K562 (cell line): ENCODE measurements at regions not wholly inside any gene's neighbourhood (a gene's known extent, or its start where the extent isn't known, plus 50 kb on each side); places are given as distances from the start of the nearest gene placed in this dataset.

ENCODE experiments used
- ATAC-seq: fragments of 200-7000 bp; cut with Tn5 transposase; 3 replicates; pipeline ENCODE4 v1.9.1; 2020; ENCODE audit warnings: moderate library complexity
- BruUV-seq: library from RNA; stranded (reverse); fragments of 400-500 nt; replicated peaks from 2 replicates; lab custom pipeline; 2021; lab: Mats Ljungman, UMichigan
- CTCF ChIA-PET: fragments of 300-600 bp; formaldehyde crosslinking; extraction: SDS; loops from one replicate; lab custom pipeline; 2021; ENCODE audit warnings: low intra/inter-chr PET ratio; lab: Yijun Ruan, JAX
- POLR2A ChIA-PET: fragments of 300-600, 350-650 bp; sonication (Branson Sonifier 250); formaldehyde crosslinking; extraction: SDS; loops from one replicate; lab custom pipeline; 2021; ENCODE audit warnings: antibody characterized with exemption, inconsistent platforms; lab: Yijun Ruan, JAX
- DNase-seq, 4 experiments: peaks; one replicate each; pipeline versions ENCODE4 v3.0.0 to v3.0.0-alpha.2; 2011 to 2018; ENCODE audit warnings: low spot score in 3 of 4, mixed read lengths in 3 of 4; ENCODE audit errors: extremely low read depth in 1 of 4
- FAIRE-seq: peaks from 2 replicates; lab custom pipeline; 2011; peaks lifted over from hg19 to GRCh38; lab: Jason Lieb, UNC
- H2AFZ ChIP-seq: 2 replicates; pipeline ENCODE4 v1.6.0; 2011; ENCODE audit warnings: low read depth, low read length, control low read depth, inconsistent platforms
- H3K27ac ChIP-seq: fragments of 200-600 bp; 3 replicates; pipeline ENCODE4 v1.8.0; 2011; ENCODE audit warnings: low read depth, mild to moderate bottlenecking, control low read depth, inconsistent platforms, low read length, moderate library complexity, mixed read lengths; ENCODE audit errors: extremely low read depth
- H3K27me3 ChIP-seq, 2 experiments: fragments of 300-600 bp in 1 of 2; 2 replicates in 1 of 2; 3 replicates in 1 of 2; pipeline versions ENCODE4 v1.6.0 to v1.8.0; 2011; ENCODE audit warnings: inconsistent platforms in 2 of 2, low read length in 2 of 2, mild to moderate bottlenecking in 1 of 2, mixed read lengths in 1 of 2, moderate library complexity in 1 of 2; ENCODE audit not compliant: control insufficient read depth in 2 of 2, insufficient read depth in 2 of 2
- H3K36me3 ChIP-seq: fragments of 300-600 bp; 3 replicates; pipeline ENCODE4 v1.8.0; 2011; ENCODE audit warnings: mild to moderate bottlenecking, low read length, inconsistent platforms; ENCODE audit not compliant: control insufficient read depth, insufficient read depth
- H3K4me1 ChIP-seq, 2 experiments: fragments of 200-600 bp in 1 of 2; replicated peaks in 1 of 2; 2 replicates in 1 of 2; 3 replicates in 1 of 2; pipeline versions ENCODE4 v1.5.1 to v1.8.0; 2011; ENCODE audit warnings: inconsistent platforms in 2 of 2, low read length in 2 of 2, mild to moderate bottlenecking in 1 of 2, mixed read lengths in 1 of 2, moderate library complexity in 1 of 2; ENCODE audit not compliant: control insufficient read depth in 2 of 2, insufficient read depth in 2 of 2
- H3K4me2 ChIP-seq: 2 replicates; pipeline ENCODE4 v1.6.1; 2011; ENCODE audit warnings: low read length, control low read depth, inconsistent platforms, mixed read lengths; ENCODE audit not compliant: insufficient read depth
- H3K4me3 ChIP-seq: fragments of 200-600 bp; sonication (generic), shearing (Covaris generic); 2 replicates; pipeline ENCODE4 v1.5.1; 2016; ENCODE audit warnings: control low read depth, inconsistent platforms
- H3K79me2 ChIP-seq: fragments of 200-600 bp; 3 replicates; pipeline ENCODE4 v1.8.0; 2011; ENCODE audit warnings: low read length, inconsistent platforms; ENCODE audit not compliant: control insufficient read depth, insufficient read depth
- H3K9ac ChIP-seq, 2 experiments: 2 replicates each; pipeline versions ENCODE4 v1.6.0 to v1.6.1; 2011; ENCODE audit warnings: low read depth in 2 of 2, low read length in 2 of 2, control low read depth in 1 of 2, inconsistent platforms in 1 of 2, mild to moderate bottlenecking in 1 of 2, mixed read lengths in 1 of 2; ENCODE audit not compliant: insufficient read depth in 1 of 2
- H3K9me1 ChIP-seq: one replicate; pipeline ENCODE4 v1.6.0; 2011; ENCODE audit warnings: inconsistent platforms, mild to moderate bottlenecking, low read length, moderate library complexity; ENCODE audit not compliant: control insufficient read depth, insufficient read depth
- H3K9me3 ChIP-seq: replicated peaks from 2 replicates; pipeline ENCODE4 v1.5.1; 2011; ENCODE audit warnings: low read depth, low read length, inconsistent platforms; ENCODE audit not compliant: control insufficient read depth, insufficient read depth
- H4K20me1 ChIP-seq: replicated peaks from 2 replicates; pipeline ENCODE4 v1.6.1; 2011; ENCODE audit warnings: low read length, inconsistent platforms, mixed read lengths; ENCODE audit not compliant: control insufficient read depth, insufficient read depth
- GTF2A2 ChIP-seq: IDR thresholded peaks from 2 replicates; pipeline ENCODE4 v1.6.1; 2016; ENCODE audit warnings: mild to moderate bottlenecking, missing genetic modification characterization, missing compliant biosample characterization
- NFATC3 ChIP-seq: fragments of 450-650 bp; IDR thresholded peaks from 2 replicates; pipeline ENCODE4 v1.6.1; 2017; ENCODE audit warnings: mild to moderate bottlenecking
- NFE2 ChIP-seq: IDR thresholded peaks from 2 replicates; pipeline ENCODE4 v1.6.1; 2014; ENCODE audit warnings: antibody characterized with exemption, low read depth
- SRSF1 ChIP-seq: fragments of 200-400 bp; formaldehyde crosslinking; IDR thresholded peaks from 2 replicates; pipeline ENCODE4 v1.6.1; 2017; ENCODE audit warnings: mild to moderate bottlenecking, low read depth, low read length, moderate library complexity
- TEAD2 ChIP-seq: fragments of 450-650 bp; IDR thresholded peaks from 2 replicates; pipeline ENCODE4 v1.6.1; 2016; ENCODE audit warnings: missing genetic modification characterization, control low read depth, missing compliant biosample characterization
- THRAP3 ChIP-seq: fragments of 450-650 bp; IDR thresholded peaks from 2 replicates; pipeline ENCODE4 v1.6.1; 2016; ENCODE audit warnings: mild to moderate bottlenecking, inconsistent platforms, borderline replicate concordance
- ZKSCAN8 ChIP-seq: fragments of 200-800 bp; sonication (Bioruptor generic); IDR thresholded peaks from 2 replicates; pipeline ENCODE4 v1.6.1; 2016; ENCODE audit warnings: missing genetic modification characterization, missing compliant biosample characterization
- ZNF133 ChIP-seq: fragments of 250-450 bp; sonication (Bioruptor Pico); IDR thresholded peaks from 2 replicates; pipeline ENCODE4 v1.4.0; 2020; ENCODE audit warnings: mild to moderate bottlenecking
- ZNF174 ChIP-seq: fragments of 250-450 bp; sonication (Bioruptor Pico); IDR thresholded peaks from 2 replicates; pipeline ENCODE4 v1.4.0; 2020; ENCODE audit warnings: mild to moderate bottlenecking
- ZNF75A ChIP-seq: fragments of 450-650 bp; formaldehyde crosslinking; IDR thresholded peaks from 2 replicates; pipeline ENCODE4 v1.4.0; 2020; ENCODE audit warnings: mild to moderate bottlenecking
- WGBS: fragments of 100-300 bp; shearing (Covaris generic); methylation state at CpG from one replicate; pipeline ENCODE4 v1.1.6; 2016; ENCODE audit warnings: low coverage, mixed read lengths; ENCODE audit not compliant: insufficient coverage; ENCODE audit errors: missing lambda C conversion rate; 5-methylcytosine and 5-hydroxymethylcytosine counted together
- in situ Hi-C: fragments of 300-500 bp; cut with MboI; formaldehyde crosslinking; loops from 4 replicates; pipeline ENCODE4 v1.15.0; 2018; ENCODE audit warnings: inconsistent platforms, mixed read lengths
- intact Hi-C: fragments of 100-400 bp; cut with micrococcal nuclease; formaldehyde crosslinking; loops from 2 replicates; pipeline ENCODE4 v1.14.2; 2022
- TF ChIP-seq, protein P1 (sequence below): fragments of 450-650 bp; IDR thresholded peaks from 2 replicates; pipeline ENCODE4 v1.6.1; 2017; ENCODE audit warnings: mild to moderate bottlenecking, moderate library complexity
- TF ChIP-seq, protein P2 (sequence below): fragments of 250-450 bp; sonication (Bioruptor Pico); IDR thresholded peaks from 2 replicates; pipeline ENCODE4 v1.8.0; 2021; ENCODE audit warnings: mild to moderate bottlenecking, moderate library complexity
- TF ChIP-seq, protein P3 (sequence below): sonication (generic); IDR thresholded peaks from 2 replicates; pipeline ENCODE4 v1.6.1; 2016
- TF ChIP-seq, protein P4 (sequence below): sonication (generic); formaldehyde crosslinking; IDR thresholded peaks from 2 replicates; pipeline ENCODE4 v1.8.1; 2023; ENCODE audit warnings: mild to moderate bottlenecking, missing genetic modification reagents
- TF ChIP-seq, protein P5 (sequence below), 2 experiments: fragments of 450-650 bp; IDR thresholded peaks; 2 replicates each; pipeline ENCODE4 v1.6.1; 2016
- TF ChIP-seq, protein P6 (sequence below): fragments of 450-650 bp; conservative IDR thresholded peaks from 2 replicates; pipeline ENCODE4 v1.6.1; 2016; ENCODE audit warnings: missing genetic modification characterization, low read depth, mild to moderate bottlenecking, control low read depth, missing compliant biosample characterization

DNA sequence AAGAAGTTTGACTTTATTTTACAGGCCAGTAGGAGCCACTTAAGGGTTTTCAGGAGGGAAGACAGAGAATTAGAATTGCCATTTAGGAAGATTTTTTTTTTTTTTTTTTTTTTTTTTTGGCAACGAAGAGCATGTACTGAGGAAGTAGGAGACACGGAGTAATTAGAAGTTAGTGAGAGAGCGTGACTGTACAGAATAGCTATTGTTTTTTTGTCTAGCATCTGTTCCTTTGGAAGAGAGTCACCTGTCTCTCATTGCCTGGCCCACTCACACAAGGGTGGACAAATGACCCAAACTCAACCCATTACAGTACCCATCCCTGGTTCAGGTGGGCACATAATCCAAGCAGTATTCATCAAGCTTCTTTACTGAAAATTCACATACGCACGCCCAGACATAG lies 166.7 kb downstream of the LACC1 start:
- no peak for ATAC-seq
- H3K9me1 ChIP-seq: no peaks in the 10 kb centered on the region
- 0% methylated on average over 2 of the region's 5 CpGs for WGBS
- H2AFZ ChIP-seq: no peak overlapping the region
- no peak overlapping the region for H3K4me2 ChIP-seq
- H3K27ac ChIP-seq: no peak overlapping the region
- no peaks in the 10 kb centered on the region for H3K9me3 ChIP-seq
- no peak for FAIRE-seq
- in situ Hi-C loops (loop anchor here (25.0 kb wide), 1 partner anchor 416 kb away; no protein-coding TSS in a partner anchor), intact Hi-C loops (no loop called here)
- H4K20me1 ChIP-seq: no peaks in the 10 kb centered on the region
- H3K36me3 ChIP-seq: no peaks in the 10 kb centered on the region
- H3K4me1 ChIP-seq: no peaks in the 10 kb centered on the region
- H3K9ac ChIP-seq: no peak overlapping the region
- TF ChIP-seq, protein P1, sequence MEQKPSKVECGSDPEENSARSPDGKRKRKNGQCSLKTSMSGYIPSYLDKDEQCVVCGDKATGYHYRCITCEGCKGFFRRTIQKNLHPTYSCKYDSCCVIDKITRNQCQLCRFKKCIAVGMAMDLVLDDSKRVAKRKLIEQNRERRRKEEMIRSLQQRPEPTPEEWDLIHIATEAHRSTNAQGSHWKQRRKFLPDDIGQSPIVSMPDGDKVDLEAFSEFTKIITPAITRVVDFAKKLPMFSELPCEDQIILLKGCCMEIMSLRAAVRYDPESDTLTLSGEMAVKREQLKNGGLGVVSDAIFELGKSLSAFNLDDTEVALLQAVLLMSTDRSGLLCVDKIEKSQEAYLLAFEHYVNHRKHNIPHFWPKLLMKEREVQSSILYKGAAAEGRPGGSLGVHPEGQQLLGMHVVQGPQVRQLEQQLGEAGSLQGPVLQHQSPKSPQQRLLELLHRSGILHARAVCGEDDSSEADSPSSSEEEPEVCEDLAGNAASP: no peak
- TF ChIP-seq, protein P2, sequence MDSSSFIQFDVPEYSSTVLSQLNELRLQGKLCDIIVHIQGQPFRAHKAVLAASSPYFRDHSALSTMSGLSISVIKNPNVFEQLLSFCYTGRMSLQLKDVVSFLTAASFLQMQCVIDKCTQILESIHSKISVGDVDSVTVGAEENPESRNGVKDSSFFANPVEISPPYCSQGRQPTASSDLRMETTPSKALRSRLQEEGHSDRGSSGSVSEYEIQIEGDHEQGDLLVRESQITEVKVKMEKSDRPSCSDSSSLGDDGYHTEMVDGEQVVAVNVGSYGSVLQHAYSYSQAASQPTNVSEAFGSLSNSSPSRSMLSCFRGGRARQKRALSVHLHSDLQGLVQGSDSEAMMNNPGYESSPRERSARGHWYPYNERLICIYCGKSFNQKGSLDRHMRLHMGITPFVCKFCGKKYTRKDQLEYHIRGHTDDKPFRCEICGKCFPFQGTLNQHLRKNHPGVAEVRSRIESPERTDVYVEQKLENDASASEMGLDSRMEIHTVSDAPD (CRISPR knock-in tag): no peak
- TF ChIP-seq SRSF1 (no peak), ZKSCAN8 (CRISPR knock-in tag) (no peak), GTF2A2 (tag) (no peak), NFATC3 (no peak), NFE2 (no peak), ZNF75A (CRISPR knock-in tag) (no peak), TEAD2 (tag) (no peak), ZNF133 (CRISPR knock-in tag) (no peak), ZNF174 (no peak), THRAP3 (no peak)
- TF ChIP-seq, protein P3, sequence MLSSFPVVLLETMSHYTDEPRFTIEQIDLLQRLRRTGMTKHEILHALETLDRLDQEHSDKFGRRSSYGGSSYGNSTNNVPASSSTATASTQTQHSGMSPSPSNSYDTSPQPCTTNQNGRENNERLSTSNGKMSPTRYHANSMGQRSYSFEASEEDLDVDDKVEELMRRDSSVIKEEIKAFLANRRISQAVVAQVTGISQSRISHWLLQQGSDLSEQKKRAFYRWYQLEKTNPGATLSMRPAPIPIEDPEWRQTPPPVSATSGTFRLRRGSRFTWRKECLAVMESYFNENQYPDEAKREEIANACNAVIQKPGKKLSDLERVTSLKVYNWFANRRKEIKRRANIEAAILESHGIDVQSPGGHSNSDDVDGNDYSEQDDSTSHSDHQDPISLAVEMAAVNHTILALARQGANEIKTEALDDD: no peak
- TF ChIP-seq, protein P4, sequence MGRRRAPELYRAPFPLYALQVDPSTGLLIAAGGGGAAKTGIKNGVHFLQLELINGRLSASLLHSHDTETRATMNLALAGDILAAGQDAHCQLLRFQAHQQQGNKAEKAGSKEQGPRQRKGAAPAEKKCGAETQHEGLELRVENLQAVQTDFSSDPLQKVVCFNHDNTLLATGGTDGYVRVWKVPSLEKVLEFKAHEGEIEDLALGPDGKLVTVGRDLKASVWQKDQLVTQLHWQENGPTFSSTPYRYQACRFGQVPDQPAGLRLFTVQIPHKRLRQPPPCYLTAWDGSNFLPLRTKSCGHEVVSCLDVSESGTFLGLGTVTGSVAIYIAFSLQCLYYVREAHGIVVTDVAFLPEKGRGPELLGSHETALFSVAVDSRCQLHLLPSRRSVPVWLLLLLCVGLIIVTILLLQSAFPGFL (CRISPR knock-in tag): no peak
- TF ChIP-seq, protein P5, sequence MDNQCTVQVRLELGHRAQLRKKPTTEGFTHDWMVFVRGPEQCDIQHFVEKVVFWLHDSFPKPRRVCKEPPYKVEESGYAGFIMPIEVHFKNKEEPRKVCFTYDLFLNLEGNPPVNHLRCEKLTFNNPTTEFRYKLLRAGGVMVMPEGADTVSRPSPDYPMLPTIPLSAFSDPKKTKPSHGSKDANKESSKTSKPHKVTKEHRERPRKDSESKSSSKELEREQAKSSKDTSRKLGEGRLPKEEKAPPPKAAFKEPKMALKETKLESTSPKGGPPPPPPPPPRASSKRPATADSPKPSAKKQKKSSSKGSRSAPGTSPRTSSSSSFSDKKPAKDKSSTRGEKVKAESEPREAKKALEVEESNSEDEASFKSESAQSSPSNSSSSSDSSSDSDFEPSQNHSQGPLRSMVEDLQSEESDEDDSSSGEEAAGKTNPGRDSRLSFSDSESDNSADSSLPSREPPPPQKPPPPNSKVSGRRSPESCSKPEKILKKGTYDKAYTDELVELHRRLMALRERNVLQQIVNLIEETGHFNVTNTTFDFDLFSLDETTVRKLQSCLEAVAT (IDR thresholded peaks at IDR 0.05): no peak
- TF ChIP-seq, protein P6, sequence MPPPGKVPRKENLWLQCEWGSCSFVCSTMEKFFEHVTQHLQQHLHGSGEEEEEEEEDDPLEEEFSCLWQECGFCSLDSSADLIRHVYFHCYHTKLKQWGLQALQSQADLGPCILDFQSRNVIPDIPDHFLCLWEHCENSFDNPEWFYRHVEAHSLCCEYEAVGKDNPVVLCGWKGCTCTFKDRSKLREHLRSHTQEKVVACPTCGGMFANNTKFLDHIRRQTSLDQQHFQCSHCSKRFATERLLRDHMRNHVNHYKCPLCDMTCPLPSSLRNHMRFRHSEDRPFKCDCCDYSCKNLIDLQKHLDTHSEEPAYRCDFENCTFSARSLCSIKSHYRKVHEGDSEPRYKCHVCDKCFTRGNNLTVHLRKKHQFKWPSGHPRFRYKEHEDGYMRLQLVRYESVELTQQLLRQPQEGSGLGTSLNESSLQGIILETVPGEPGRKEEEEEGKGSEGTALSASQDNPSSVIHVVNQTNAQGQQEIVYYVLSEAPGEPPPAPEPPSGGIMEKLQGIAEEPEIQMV: no peak
- H3K4me3 ChIP-seq: no peak overlapping the region
- H3K27me3 ChIP-seq: no peaks in the 10 kb centered on the region; a peak in 1 of 5 replicates
- no peak for DNase-seq
- CTCF ChIA-PET: no interaction called here
- no TSS peak for BruUV-seq
- POLR2A ChIA-PET: interaction anchor here (1.0 kb wide), 1 partner anchor 389 kb away, joined by 3 read pairs; no protein-coding TSS in a partner anchor
- no peaks in the 10 kb centered on the region for H3K79me2 ChIP-seq
